CD1c-positive myeloid dendritic cell (primary cell): ENCODE measurements at regions not wholly inside any gene's neighbourhood (a gene's known extent, or its start where the extent isn't known, plus 50 kb on each side); places are given as distances from the start of the nearest gene placed in this dataset.
"Not testable (repeated sequence)": the region's sequence is repeated elsewhere in the genome, so short reads cannot be mapped to it uniquely, and the experiment has no call there.

Experiments
- DNase-seq: peaks from one replicate; pipeline ENCODE4 v3.0.0-alpha.2; 2016; ENCODE audit errors: extremely low spot score

GRCh38 chr5:125464847-125465432 is 718.5 kb upstream of the ZNF608 start:
- no peak for DNase-seq

GRCh38 chr5:125465703-125466102 is 719.3 kb upstream of the ZNF608 start:
- no peak for DNase-seq

- DNase-seq: no peak
Measured at GRCh38 chr5:125467222-125467621, 720.8 kb upstream of the ZNF608 start.

DNA sequence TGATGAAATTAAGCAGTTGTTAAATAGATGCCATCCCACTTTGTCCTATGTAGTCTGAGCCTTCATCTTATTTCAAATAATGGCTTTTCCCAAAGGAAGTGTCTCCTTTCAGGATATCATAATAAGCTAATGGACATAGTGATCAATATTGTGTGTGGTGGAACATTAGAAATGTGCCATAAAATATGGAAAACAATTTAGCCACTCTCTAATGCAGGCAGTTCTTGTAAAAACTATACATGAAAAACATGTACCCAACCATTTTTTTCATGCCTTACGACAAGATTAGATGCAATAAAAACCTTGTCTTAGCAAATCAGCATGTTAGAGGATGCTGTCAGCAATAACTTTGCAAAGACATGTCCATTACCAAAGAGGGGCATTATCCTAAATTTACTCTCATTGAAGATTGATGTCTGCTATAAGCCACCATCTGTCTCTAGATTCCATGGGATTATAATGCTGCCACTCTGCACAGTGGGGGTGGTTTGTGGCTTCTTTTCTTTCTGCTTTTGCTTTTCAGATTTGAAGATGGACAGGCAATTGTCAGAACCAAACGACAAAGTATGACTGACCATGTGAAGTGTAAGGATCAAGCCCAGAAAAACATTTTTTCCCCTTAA is 724.0 kb upstream of the ZNF608 start:
- DNase-seq: no peak

DNA sequence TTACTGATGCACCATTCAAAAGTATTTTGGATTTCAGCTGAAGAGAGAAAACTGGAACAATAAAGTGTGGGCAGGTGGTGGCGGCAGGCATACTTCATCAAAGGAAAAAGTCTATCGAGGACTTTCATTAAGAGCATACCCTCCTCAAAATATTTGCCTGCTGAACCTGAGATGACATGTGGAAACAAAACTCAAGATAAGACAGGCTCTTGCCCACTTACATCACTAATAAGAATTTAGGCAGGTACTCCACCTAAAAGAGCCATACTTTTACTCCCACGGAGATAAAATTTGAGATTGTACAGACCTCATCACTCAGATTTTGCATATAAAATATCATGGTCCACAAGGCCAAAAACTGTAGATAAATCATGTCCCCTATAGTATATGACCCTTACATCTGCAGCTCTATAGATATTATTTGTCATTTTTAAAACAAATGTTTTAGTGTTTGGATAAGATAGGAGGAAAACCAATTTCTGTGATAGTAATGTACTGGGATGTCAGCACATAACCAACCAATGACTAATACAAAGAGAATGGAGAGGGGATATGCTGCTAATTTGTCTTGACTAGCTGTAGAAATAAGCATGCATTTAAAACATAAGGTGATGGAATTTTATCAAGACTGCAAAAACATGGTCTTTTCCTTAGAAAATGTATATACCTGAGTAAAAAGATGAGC is 730.6 kb upstream of the ZNF608 start:
- no peak for DNase-seq

DNA sequence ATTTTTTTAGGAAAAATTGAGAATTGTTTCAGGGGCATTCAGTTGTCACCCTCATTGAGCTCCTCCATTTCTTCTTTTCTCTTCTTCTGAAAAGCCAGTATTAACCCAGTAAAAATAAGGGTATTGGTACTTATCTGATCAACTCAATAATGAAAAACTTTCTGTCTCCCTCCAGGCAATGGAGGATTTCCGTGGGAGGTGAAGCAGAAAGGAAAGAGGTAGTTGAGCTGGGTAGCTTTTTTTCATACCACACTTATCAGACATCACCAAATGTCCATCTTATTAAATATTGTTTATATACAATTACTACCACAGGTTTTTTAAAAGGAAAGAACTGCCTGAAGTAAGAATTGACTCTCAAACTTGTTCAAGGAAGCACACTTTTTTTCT is 731.1 kb upstream of the ZNF608 start:
- no peak for DNase-seq

GRCh38 chr5:125478599-125478998 is 732.2 kb upstream of the ZNF608 start:
- no peak for DNase-seq

DNA sequence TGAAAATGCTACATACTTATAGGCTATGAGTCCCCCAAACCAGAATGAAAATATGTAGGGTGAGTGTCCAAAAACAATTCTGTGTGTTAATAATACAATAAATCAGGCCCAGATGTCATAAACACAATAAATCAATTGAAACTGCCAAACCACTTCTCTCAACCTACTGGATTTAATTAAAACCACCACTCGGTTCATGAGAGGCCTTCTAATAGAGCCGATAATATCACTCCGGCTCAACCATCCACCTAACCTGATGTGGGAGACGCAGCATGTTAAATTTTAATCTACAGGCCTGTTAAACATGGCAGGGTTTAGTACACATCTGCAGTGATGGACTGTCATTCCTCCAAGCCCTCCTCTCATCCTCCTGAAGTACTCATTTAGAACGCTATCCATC is 734.5 kb upstream of the ZNF608 start:
- DNase-seq: no peak

DNA sequence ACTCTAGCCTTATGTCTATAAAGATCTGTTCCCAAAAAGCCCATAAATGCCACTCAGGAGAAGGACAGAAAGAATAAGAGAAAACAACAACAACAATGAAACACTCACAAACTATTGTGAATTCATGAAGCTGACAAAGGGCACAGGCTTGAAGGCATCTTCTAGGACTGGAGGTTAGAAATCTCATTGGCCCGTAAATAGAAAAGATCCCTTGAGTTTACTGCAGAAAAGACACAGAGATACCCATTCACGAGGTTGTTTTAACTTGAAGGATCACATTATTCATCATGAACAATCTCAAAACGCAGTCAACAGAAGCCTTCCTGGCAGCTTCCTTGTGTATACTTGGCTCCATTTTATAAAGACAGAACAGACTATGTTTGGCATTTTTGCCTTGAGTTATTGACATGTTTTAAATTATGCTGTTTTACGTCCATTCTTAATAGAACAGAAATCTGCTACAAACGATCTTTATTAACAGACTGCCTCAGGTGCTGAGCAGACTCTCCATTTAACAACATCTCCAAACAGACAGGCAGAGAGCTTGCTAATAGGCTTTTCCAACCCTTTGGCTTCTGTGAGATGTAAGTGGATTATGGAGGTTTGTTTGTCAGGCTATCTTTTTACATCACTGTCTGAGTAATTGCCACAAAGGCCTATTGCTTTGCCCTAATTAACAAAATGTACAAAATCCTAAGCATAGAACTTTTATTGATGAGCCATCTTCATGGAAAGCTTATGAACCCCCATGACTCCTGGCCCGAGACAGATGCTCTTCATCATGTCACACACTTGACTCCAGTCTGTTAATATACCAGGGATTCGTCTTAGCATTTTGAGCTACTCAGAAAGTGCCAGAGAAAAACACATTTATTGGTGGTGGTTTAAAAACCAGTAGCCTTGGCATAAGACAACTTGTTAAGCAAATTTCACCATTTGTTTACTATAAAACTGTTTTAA is 735.3 kb upstream of the ZNF608 start:
- no peak for DNase-seq

DNA sequence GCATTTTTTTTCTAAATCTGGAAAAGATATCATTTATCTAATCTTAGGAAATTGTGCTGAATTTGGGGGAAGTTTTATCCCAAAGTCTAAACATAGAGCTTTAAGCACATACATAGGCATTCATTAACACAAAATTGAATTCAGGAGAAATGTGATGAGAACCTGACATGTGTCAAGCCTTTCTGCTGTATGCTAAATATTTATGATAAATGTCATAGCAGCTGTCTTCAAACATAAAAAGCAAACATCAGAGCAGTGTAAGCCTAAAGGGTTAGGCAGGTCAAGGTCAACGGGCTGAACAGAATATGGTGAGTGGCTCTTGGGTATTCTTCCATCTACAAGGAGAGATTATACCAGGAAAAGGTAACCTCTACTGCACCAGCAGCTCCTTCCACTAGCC is 737.2 kb upstream of the ZNF608 start:
- no peak for DNase-seq

DNA sequence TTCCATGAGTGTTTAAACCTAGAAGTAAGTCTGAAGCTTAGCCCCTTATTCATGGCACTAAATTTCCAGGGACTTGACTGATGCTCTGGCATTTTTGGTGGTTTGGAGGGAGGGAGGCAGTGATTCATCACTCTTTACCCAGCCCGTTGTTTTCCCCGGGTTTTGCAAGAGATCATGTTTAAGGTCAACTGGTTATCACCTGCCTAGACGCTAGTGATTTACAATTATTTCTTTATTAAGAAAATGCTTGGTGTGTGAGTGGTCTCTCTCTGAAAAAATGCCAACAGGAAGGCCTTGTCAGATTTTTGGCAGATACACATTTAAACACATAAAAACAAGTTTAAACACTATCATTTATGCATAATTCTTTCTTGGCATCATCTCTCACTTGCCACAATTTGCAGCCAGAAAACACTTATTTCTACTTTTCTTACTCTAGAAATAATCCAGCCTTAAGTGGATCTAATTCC is 737.9 kb upstream of the ZNF608 start:
- no peak for DNase-seq

DNA sequence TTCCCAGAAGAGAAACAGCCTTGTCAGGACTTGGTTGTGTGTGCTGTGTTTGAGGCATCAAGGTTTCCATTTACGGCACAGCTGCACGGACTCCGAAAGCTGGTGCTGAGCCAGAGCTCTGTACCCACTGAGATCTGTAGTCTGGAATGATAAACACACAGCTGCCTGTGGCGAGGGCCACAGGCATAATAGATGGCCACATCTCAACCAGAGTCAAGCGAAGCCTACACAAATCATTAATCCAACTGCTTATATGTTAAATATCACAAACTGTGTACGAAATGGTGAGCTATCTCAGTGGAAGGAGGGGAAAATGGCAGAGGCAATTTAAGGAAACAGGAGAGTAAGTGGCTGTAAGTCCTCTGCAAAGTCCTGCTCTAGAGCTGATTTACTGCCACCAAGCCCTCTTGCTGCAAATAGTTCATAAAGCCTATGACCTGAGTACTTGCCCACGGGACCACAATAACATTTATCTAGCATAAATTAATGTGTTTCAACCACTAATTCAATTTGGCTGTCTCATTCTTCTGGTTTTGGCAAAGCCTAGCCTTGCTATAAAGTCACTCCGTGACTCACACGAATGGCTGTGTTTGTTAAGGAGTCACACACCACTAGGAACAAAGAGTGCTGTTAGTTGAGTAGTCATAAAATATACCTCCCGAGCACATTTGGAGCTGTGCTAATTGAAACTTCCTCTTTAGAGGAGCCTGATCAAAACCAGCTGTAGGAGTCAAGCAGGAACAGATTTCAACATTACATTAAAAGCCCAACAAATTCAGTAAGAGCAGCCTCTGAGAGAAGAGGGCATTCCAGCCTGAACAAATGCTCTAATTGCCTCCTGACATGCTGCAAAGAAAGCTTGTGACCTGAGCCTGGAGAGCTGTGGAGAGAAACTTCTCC is 738.6 kb upstream of the ZNF608 start:
- DNase-seq: peak; percentile 3

- DNase-seq: no peak
Measured at GRCh38 chr5:125485771-125486170, 739.3 kb upstream of the ZNF608 start.

DNA sequence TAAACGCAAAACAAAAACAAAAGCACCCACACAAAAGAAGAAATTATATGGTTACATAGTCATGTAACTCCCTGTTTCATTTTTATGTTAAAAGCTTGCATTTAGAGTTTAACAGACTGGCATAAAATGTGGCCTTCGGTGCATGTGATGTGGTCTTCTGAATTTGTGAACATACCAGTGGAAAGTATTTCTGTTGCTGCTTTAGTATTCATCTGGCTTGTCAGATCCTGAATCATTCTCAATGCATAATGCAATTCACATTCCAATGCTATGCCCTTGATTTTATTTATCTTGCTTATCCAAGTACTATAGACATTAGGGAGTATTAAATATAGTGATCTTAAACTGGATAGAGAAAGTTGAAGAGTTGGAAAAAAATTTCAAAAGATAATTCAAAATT is 740.2 kb upstream of the ZNF608 start:
- DNase-seq: no peak

DNA sequence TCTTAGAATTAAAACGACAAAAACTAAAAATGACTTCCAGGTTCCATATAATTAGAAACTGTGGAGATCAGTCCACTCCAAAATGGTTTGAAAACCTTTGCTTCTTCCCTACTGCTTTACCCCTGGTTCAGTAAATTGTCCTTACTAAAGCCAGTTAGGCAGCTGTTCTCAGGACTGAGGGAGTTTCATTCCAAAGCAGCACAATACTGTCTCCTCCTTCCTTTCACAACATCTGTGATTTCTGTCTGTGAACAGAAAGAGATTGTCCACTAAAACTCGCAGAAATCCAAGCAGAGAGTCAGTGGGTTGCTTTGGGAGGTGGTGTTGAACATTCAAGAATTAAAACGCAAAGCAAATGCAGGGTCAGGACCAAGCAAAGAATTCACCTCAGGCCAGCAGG is 740.8 kb upstream of the ZNF608 start:
- DNase-seq: no peak

- not testable (repeated sequence) for DNase-seq
Measured at GRCh38 chr5:125487652-125488051, 741.2 kb upstream of the ZNF608 start.

GRCh38 chr5:125489146-125489545 is 742.7 kb upstream of the ZNF608 start:
- DNase-seq: no peak

DNA sequence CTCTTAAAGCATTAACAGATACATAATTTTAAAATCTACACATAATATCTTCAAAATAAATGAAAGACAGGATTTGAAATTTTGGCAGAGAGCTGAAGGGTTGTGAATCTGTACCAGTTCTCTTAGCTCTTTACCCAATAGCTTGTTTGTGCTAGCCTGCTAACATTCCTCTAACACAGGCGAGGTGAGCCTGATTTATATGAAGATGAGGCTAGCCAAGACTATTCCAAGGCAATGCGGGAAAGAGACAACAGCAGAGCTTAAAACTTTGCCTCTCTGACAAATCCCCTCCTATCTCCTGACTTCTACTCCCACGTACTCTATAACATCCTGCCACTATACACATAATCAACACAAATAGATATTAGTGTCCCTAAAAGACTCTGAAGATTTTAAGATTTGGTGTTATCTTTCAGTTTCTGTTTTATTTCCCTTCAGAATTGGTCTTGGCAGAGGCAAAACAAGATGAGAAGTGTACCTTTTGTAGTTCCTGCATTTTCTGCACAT is 745.6 kb upstream of the ZNF608 start:
- no peak for DNase-seq

DNA sequence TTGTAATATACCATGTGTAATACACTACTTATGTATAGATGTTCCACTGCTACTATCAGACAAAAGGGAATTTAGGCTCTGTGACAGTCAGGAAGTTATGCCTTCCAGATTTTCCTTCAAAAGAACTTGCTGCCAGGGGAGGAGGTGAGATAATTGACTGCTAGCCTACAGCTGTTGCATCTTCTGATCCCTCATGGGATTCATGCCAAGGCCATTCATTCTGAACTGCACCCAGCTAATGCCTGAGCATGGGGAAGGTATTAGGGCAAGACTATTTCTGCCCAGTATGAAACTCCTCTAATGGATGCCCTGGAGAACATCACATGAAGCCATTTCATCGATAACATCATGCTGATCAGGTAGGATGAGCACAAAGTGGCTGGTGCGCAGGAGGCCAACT is 746.5 kb upstream of the ZNF608 start:
- no peak for DNase-seq

GRCh38 chr5:125496393-125496792 is 750.0 kb upstream of the ZNF608 start:
- DNase-seq: no peak

- no peak for DNase-seq
Measured at GRCh38 chr5:125497651-125498050, 751.2 kb upstream of the ZNF608 start.
